HL-60 (cell line): ENCODE measurements at regions not wholly inside any gene's neighbourhood (a gene's known extent, or its start where the extent isn't known, plus 50 kb on each side); places are given as distances from the start of the nearest gene placed in this dataset.

ENCODE experiments used
- GABPA ChIP-seq: IDR thresholded peaks from 2 replicates; pipeline ENCODE4 v1.6.1; 2012; ENCODE audit warnings: low read depth
- POLR2AphosphoS5 ChIP-seq: IDR thresholded peaks from 2 replicates; pipeline ENCODE4 v1.6.1; 2012; ENCODE audit warnings: low read depth
- REST ChIP-seq: IDR thresholded peaks from 2 replicates; pipeline ENCODE4 v1.6.1; 2012; ENCODE audit warnings: low read depth; ENCODE audit not compliant: insufficient replicate concordance
- SPI1 ChIP-seq: IDR thresholded peaks from 2 replicates; pipeline ENCODE4 v1.6.1; 2012; ENCODE audit warnings: low read depth, mild to moderate bottlenecking, borderline replicate concordance
- TF ChIP-seq, protein P1 (sequence below): IDR thresholded peaks from one replicate; pipeline ENCODE4 v1.5.1; 2011; ENCODE audit warnings: low read length, control low read depth, inconsistent platforms; ENCODE audit not compliant: insufficient read depth

DNA sequence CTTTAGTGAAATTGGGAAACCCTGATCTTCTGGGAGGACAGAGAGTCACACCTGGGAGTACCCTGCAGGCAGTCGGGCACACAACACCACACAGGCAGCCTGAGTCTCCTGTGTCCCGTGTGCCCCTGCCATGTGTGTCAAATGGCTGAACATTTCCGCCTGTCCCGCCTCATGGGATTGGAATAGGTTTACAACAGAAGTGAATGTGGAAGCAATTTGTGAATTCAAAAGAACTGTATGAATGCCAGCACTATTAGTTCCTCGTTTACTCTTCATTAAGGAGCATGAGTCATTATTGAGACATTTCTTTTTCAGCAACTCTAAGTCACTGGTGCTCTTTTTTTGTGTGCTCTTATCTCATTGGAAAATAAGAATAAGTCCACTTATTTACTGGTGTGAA is 226.5 kb downstream of the PMP22 start:
- TF ChIP-seq, protein P1, sequence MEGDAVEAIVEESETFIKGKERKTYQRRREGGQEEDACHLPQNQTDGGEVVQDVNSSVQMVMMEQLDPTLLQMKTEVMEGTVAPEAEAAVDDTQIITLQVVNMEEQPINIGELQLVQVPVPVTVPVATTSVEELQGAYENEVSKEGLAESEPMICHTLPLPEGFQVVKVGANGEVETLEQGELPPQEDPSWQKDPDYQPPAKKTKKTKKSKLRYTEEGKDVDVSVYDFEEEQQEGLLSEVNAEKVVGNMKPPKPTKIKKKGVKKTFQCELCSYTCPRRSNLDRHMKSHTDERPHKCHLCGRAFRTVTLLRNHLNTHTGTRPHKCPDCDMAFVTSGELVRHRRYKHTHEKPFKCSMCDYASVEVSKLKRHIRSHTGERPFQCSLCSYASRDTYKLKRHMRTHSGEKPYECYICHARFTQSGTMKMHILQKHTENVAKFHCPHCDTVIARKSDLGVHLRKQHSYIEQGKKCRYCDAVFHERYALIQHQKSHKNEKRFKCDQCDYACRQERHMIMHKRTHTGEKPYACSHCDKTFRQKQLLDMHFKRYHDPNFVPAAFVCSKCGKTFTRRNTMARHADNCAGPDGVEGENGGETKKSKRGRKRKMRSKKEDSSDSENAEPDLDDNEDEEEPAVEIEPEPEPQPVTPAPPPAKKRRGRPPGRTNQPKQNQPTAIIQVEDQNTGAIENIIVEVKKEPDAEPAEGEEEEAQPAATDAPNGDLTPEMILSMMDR = no peak
- TF ChIP-seq POLR2AphosphoS5 = no peak
- TF ChIP-seq SPI1 = no peak
- TF ChIP-seq REST = no peak
- no peak for TF ChIP-seq GABPA
